ENCODE measurements at regions not wholly inside any gene's neighbourhood (a gene's known extent, or its start where the extent isn't known, plus 50 kb on each side); places are given as distances from the start of the nearest gene placed in this dataset.
"Not testable (repeated sequence)": the region's sequence is repeated elsewhere in the genome, so short reads cannot be mapped to it uniquely, and the experiment has no call there.

- TF ChIP-seq, protein P1, sequence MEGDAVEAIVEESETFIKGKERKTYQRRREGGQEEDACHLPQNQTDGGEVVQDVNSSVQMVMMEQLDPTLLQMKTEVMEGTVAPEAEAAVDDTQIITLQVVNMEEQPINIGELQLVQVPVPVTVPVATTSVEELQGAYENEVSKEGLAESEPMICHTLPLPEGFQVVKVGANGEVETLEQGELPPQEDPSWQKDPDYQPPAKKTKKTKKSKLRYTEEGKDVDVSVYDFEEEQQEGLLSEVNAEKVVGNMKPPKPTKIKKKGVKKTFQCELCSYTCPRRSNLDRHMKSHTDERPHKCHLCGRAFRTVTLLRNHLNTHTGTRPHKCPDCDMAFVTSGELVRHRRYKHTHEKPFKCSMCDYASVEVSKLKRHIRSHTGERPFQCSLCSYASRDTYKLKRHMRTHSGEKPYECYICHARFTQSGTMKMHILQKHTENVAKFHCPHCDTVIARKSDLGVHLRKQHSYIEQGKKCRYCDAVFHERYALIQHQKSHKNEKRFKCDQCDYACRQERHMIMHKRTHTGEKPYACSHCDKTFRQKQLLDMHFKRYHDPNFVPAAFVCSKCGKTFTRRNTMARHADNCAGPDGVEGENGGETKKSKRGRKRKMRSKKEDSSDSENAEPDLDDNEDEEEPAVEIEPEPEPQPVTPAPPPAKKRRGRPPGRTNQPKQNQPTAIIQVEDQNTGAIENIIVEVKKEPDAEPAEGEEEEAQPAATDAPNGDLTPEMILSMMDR (IDR thresholded peaks at IDR 0.05) = not testable (repeated sequence)
- not testable (repeated sequence) for TF ChIP-seq POLR2A (IDR thresholded peaks at IDR 0.05); EP300 (IDR thresholded peaks at IDR 0.05; ENCODE audit: low read depth)
These were observed 122.5 kb downstream of the TMEM121 start for GRCh38 chr14:105648609-105649535.
